ENCODE measurements at regions not wholly inside any gene's neighbourhood (a gene's known extent, or its start where the extent isn't known, plus 50 kb on each side); places are given as distances from the start of the nearest gene placed in this dataset.

- peak; percentile 33; the same call in 1 of the 2 replicates for TF ChIP-seq CBFA2T3 (IDR thresholded peaks at IDR 0.05)
- peak; percentile 17; the same call in 1 of the 2 replicates for TF ChIP-seq TEAD4 (IDR thresholded peaks at IDR 0.05; ENCODE audit: low read length)
- TF ChIP-seq TEAD4 (CRISPR knock-in tag; IDR thresholded peaks at IDR 0.05; ENCODE audit: borderline replicate concordance): no peak
- no peak for TF ChIP-seq NR4A1 (CRISPR knock-in tag; IDR thresholded peaks at IDR 0.05)
- TF ChIP-seq NR4A1 (tag; IDR thresholded peaks at IDR 0.05): no peak
- peak; percentile 77 for TF ChIP-seq RFX1 (IDR thresholded peaks at IDR 0.05)
- peak; percentile 40; the same call in 1 of the 2 replicates for TF ChIP-seq TCF3 (CRISPR knock-in tag; IDR thresholded peaks at IDR 0.05)
- TF ChIP-seq FOXJ2 (tag; IDR thresholded peaks at IDR 0.05): no peak
- TF ChIP-seq PBX2 (CRISPR knock-in tag; IDR thresholded peaks at IDR 0.05; ENCODE audit: low read depth): no peak
- TF ChIP-seq PBX2 (tag; conservative IDR thresholded peaks at IDR 0.05; ENCODE audit: low read depth): peak; percentile 66
- TF ChIP-seq HMGXB4 (CRISPR knock-in tag; IDR thresholded peaks at IDR 0.05): no peak
- TF ChIP-seq ZNF311 (CRISPR knock-in tag; IDR thresholded peaks at IDR 0.05): no peak
- no peak for TF ChIP-seq MTA3 (IDR thresholded peaks at IDR 0.05; ENCODE audit: borderline replicate concordance)
- TF ChIP-seq CGGBP1 (CRISPR knock-in tag; IDR thresholded peaks at IDR 0.05): no peak
- TF ChIP-seq EWSR1 (IDR thresholded peaks at IDR 0.05; ENCODE audit: borderline replicate concordance, low read depth, partially characterized antibody): no peak
- TF ChIP-seq RBM39 (optimal IDR thresholded peaks at IDR 0.05; ENCODE audit: low read depth, low read length): no peak
- TF ChIP-seq FOXP4 (CRISPR knock-in tag; IDR thresholded peaks at IDR 0.05; ENCODE audit: borderline replicate concordance): no peak
- no peak for TF ChIP-seq NFIC (IDR thresholded peaks at IDR 0.05)
- peak; percentile 42; the same call in 1 of the 2 replicates for TF ChIP-seq C11orf30 (IDR thresholded peaks at IDR 0.05; ENCODE audit: low read depth)
- 0 out of 2 replicates have a peak, but pooled peaks have one; percentile 15 for TF ChIP-seq SMARCA4 (IDR thresholded peaks at IDR 0.05)
- TF ChIP-seq ZBTB1 (CRISPR knock-in tag; IDR thresholded peaks at IDR 0.05; ENCODE audit: borderline replicate concordance, low read depth): no peak
- TF ChIP-seq ZNF668 (CRISPR knock-in tag; IDR thresholded peaks at IDR 0.05): no peak
- TF ChIP-seq ZNF766 (CRISPR knock-in tag; conservative IDR thresholded peaks at IDR 0.05): no peak
- TF ChIP-seq YBX1 (IDR thresholded peaks at IDR 0.05): no peak
- TF ChIP-seq SAFB (IDR thresholded peaks at IDR 0.05; ENCODE audit: borderline replicate concordance, low read depth, low read length): no peak
Observed at GRCh38 chr21:14716761-14717396, 170.8 kb upstream of the SAMSN1 start (continued).

All from K562 (cell line).